ENCODE measurements at regions not wholly inside any gene's neighbourhood (a gene's known extent, or its start where the extent isn't known, plus 50 kb on each side); places are given as distances from the start of the nearest gene placed in this dataset.

DNA sequence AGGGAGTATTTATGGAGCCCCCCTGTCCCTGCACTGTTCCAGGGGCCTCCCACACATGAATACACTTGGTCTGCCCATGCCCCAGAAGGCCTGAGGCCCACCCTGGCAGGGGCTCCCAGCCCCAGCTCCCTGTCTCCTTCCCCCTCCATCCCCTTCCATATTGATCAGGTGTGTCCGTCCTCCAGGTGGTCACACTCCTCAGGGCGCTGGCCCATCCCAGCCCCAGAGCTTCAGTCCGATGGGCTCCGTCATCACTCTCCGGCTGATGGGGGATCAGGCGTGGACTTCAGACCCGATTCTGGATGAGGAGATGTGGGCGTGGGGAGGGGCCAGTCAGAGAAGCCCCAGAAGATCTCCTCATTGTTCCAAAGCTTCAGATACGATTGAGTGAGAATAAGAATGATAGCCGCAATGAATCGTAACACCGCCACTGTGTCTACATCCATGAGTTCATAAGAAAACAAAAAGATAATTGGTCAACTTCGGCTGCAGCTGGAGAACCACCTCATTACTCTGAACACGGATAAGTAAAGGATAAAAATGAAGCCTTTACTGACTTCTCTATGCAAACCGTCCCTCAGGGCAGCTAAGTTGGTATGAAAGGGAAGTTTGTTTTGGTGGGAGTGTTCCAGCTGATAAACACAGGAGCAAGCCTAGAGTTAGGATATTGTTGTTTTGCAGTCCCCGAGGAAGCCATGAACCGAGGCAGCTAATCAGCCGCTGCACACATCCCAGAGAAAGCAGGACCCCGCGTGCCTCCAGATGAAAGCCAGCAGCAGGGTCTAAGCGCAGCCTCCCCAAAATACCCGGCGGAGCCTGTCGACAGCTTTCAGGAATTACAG is 279.5 kb downstream of the NDUFA10 start:
- Histone ChIP-seq H2AFZ (ENCODE audit: low read length) (no peak overlapping the region), H3K4me2 (ENCODE audit: low read length) (no peak overlapping the region), H3K27me3 (ENCODE audit: insufficient read depth, low read length) (no peaks in the 10 kb centered on the region), H3K9me3 (ENCODE audit: low read length) (no peaks in the 10 kb centered on the region), H3K79me2 (ENCODE audit: insufficient read depth, low read length) (no peaks in the 10 kb centered on the region), H4K20me1 (ENCODE audit: insufficient read depth, low read length) (no peaks in the 10 kb centered on the region), H3F3A (ENCODE audit: insufficient read depth, low read length) (no peaks in the 10 kb centered on the region), H3K9me2 (ENCODE audit: low read depth, low read length) (no peaks in the 10 kb centered on the region), H3K36me3 (ENCODE audit: insufficient read depth, low read length) (no peaks in the 10 kb centered on the region), H3K27ac (ENCODE audit: low read depth, low read length, poor library complexity, severe bottlenecking) (no peak overlapping the region), H3K4me3 (ENCODE audit: low read depth, low read length, poor library complexity, severe bottlenecking) (no peak overlapping the region), H3K9ac (ENCODE audit: low read length) (no peak overlapping the region), H3K4me1 (ENCODE audit: insufficient read depth, low read length, severe bottlenecking) (no peaks in the 10 kb centered on the region)
- TF ChIP-seq EZH2 (IDR thresholded peaks at IDR 0.05; ENCODE audit: borderline replicate concordance, low read length): no peak
- TF ChIP-seq, protein P1, sequence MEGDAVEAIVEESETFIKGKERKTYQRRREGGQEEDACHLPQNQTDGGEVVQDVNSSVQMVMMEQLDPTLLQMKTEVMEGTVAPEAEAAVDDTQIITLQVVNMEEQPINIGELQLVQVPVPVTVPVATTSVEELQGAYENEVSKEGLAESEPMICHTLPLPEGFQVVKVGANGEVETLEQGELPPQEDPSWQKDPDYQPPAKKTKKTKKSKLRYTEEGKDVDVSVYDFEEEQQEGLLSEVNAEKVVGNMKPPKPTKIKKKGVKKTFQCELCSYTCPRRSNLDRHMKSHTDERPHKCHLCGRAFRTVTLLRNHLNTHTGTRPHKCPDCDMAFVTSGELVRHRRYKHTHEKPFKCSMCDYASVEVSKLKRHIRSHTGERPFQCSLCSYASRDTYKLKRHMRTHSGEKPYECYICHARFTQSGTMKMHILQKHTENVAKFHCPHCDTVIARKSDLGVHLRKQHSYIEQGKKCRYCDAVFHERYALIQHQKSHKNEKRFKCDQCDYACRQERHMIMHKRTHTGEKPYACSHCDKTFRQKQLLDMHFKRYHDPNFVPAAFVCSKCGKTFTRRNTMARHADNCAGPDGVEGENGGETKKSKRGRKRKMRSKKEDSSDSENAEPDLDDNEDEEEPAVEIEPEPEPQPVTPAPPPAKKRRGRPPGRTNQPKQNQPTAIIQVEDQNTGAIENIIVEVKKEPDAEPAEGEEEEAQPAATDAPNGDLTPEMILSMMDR (IDR thresholded peaks at IDR 0.05; ENCODE audit: low read length): no peak

DNA sequence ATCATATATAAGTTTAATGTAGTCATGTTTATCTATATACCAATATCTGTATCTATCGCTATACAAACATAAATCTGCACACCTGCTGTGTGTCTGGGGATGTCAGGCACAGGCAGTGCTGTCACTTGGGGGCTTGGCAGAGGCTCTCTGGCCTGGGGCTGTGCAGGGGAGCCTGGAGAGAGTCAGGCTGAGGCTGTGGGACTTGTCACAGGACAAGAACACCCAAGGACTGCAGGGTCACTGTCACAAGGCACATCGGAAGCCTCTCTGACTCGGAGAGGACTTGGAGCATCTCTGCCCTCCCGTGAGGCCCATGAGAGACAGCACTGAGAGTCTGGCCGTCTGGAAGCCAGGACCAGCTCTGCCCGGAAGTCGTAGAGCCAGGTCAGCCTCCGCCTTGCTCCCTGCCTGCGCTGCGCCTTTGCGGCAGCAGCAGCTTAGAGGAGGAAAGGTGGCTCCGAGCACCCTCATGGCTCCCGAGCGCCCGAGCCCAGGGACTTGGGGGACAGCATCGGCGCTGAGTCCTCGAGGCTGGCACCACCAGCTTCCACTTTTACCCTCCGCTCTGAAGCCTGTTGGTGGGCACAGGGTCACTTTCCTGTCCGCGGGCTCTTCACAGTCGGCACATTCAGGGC is 280.3 kb downstream of the NDUFA10 start:
- H3K36me3 ChIP-seq (ENCODE audit: insufficient read depth, low read length): no peaks in the 10 kb centered on the region
- H4K20me1 ChIP-seq (ENCODE audit: insufficient read depth, low read length): no peaks in the 10 kb centered on the region
- H3F3A ChIP-seq (ENCODE audit: insufficient read depth, low read length): no peaks in the 10 kb centered on the region
- no peaks in the 10 kb centered on the region for H3K9me2 ChIP-seq (ENCODE audit: low read depth, low read length)
- no peak overlapping the region for H3K4me3 ChIP-seq (ENCODE audit: low read depth, low read length, poor library complexity, severe bottlenecking)
- no peak overlapping the region for H2AFZ ChIP-seq (ENCODE audit: low read length)
- H3K9me3 ChIP-seq (ENCODE audit: low read length): no peaks in the 10 kb centered on the region
- no peaks in the 10 kb centered on the region for H3K27me3 ChIP-seq (ENCODE audit: insufficient read depth, low read length)
- H3K9ac ChIP-seq (ENCODE audit: low read length): no peak overlapping the region
- H3K4me1 ChIP-seq (ENCODE audit: insufficient read depth, low read length, severe bottlenecking): no peaks in the 10 kb centered on the region
- no peak overlapping the region for H3K4me2 ChIP-seq (ENCODE audit: low read length)
- no peaks in the 10 kb centered on the region for H3K79me2 ChIP-seq (ENCODE audit: insufficient read depth, low read length)
- no peak overlapping the region for H3K27ac ChIP-seq (ENCODE audit: low read depth, low read length, poor library complexity, severe bottlenecking)
- no peak for TF ChIP-seq EZH2 (IDR thresholded peaks at IDR 0.05; ENCODE audit: borderline replicate concordance, low read length)
- TF ChIP-seq, protein P1 (IDR thresholded peaks at IDR 0.05; ENCODE audit: low read length): no peak

DNA sequence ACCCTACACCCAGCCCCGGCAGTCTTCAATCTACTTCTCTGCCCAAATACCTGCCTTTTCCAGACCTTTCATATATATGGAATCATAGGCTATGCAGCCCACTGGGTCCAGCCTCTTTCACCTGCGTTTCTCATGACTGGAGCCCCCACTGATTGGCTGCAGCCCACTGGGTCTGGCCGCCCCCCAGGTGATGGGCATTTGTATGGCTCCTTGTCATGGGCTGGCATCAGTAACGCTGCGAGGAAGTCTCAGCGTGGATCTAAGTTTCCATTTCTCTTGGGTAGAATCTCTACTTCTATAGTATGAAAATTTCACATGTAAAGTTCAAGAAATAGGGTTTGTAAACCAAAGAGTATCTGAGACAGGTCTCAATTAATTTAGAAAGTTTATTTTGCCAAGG is 281.9 kb downstream of the NDUFA10 start:
- no peak overlapping the region for H2AFZ ChIP-seq (ENCODE audit: low read length)
- no peaks in the 10 kb centered on the region for H3K9me3 ChIP-seq (ENCODE audit: low read length)
- H3K4me2 ChIP-seq (ENCODE audit: low read length): no peak overlapping the region
- H3K9me2 ChIP-seq (ENCODE audit: low read depth, low read length): no peaks in the 10 kb centered on the region
- no peaks in the 10 kb centered on the region for H3K79me2 ChIP-seq (ENCODE audit: insufficient read depth, low read length)
- no peaks in the 10 kb centered on the region for H3F3A ChIP-seq (ENCODE audit: insufficient read depth, low read length)
- H3K9ac ChIP-seq (ENCODE audit: low read length): no peak overlapping the region
- no peak overlapping the region for H3K4me3 ChIP-seq (ENCODE audit: low read depth, low read length, poor library complexity, severe bottlenecking)
- H3K27me3 ChIP-seq (ENCODE audit: insufficient read depth, low read length): no peaks in the 10 kb centered on the region
- TF ChIP-seq, protein P1 (IDR thresholded peaks at IDR 0.05; ENCODE audit: low read length): no peak
- TF ChIP-seq EZH2 (IDR thresholded peaks at IDR 0.05; ENCODE audit: borderline replicate concordance, low read length): no peak
- H3K4me1 ChIP-seq (ENCODE audit: insufficient read depth, low read length, severe bottlenecking): no peaks in the 10 kb centered on the region
- H4K20me1 ChIP-seq (ENCODE audit: insufficient read depth, low read length): no peaks in the 10 kb centered on the region
- H3K27ac ChIP-seq (ENCODE audit: low read depth, low read length, poor library complexity, severe bottlenecking): no peak overlapping the region
- H3K36me3 ChIP-seq (ENCODE audit: insufficient read depth, low read length): no peaks in the 10 kb centered on the region

Measured in OCI-LY1 (cell line).